Astrocyte (in vitro differentiated cells and primary cell): ENCODE measurements at regions not wholly inside any gene's neighbourhood (a gene's known extent, or its start where the extent isn't known, plus 50 kb on each side); places are given as distances from the start of the nearest gene placed in this dataset.

Source experiments
- EZH2 ChIP-seq: IDR thresholded peaks from 2 replicates; pipeline ENCODE4 v1.6.1; 2012; ENCODE audit warnings: mild to moderate bottlenecking, low read length, inconsistent platforms; ENCODE audit not compliant: insufficient read depth
- TF ChIP-seq, protein P1 (sequence below): IDR thresholded peaks from 2 replicates; pipeline ENCODE4 v1.5.1; 2011; ENCODE audit warnings: low read depth, mild to moderate bottlenecking, inconsistent platforms, low read length, moderate library complexity; ENCODE audit not compliant: insufficient read depth

GRCh38 chr13:83733293-83733692 lies 149.0 kb downstream of the SLITRK1 start:
- TF ChIP-seq EZH2, result no peak
- TF ChIP-seq, protein P1, sequence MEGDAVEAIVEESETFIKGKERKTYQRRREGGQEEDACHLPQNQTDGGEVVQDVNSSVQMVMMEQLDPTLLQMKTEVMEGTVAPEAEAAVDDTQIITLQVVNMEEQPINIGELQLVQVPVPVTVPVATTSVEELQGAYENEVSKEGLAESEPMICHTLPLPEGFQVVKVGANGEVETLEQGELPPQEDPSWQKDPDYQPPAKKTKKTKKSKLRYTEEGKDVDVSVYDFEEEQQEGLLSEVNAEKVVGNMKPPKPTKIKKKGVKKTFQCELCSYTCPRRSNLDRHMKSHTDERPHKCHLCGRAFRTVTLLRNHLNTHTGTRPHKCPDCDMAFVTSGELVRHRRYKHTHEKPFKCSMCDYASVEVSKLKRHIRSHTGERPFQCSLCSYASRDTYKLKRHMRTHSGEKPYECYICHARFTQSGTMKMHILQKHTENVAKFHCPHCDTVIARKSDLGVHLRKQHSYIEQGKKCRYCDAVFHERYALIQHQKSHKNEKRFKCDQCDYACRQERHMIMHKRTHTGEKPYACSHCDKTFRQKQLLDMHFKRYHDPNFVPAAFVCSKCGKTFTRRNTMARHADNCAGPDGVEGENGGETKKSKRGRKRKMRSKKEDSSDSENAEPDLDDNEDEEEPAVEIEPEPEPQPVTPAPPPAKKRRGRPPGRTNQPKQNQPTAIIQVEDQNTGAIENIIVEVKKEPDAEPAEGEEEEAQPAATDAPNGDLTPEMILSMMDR, result no peak
